Panc1 (cell line): ENCODE measurements at regions not wholly inside any gene's neighbourhood (a gene's known extent, or its start where the extent isn't known, plus 50 kb on each side); places are given as distances from the start of the nearest gene placed in this dataset.

Experiments
- ATAC-seq: fragments of 200-7000 bp; cut with Tn5 transposase; 2 replicates; pipeline ENCODE4 v1.9.1; 2020; ENCODE audit warnings: mild to moderate bottlenecking, moderate library complexity
- BruUV-seq: library from RNA; stranded (reverse); fragments of 400-500 nt; replicated peaks from 2 replicates; lab custom pipeline; 2021; lab: Mats Ljungman, UMichigan
- CTCF ChIA-PET: fragments of 300-600 bp; sonication (Branson Sonifier 250); formaldehyde crosslinking; loops from one replicate; lab custom pipeline; 2022; ENCODE audit warnings: antibody characterized with exemption; lab: Charles Lee
- POLR2A ChIA-PET: fragments of 300-600 bp; sonication (Branson Sonifier 250); formaldehyde crosslinking; loops from one replicate; lab custom pipeline; 2022; ENCODE audit warnings: antibody characterized with exemption; lab: Charles Lee
- DNase-seq: peaks from one replicate; pipeline ENCODE4 v3.0.0-alpha.2; 2010; ENCODE audit warnings: low read depth, low spot score
- H3K27ac ChIP-seq: 2 replicates; pipeline ENCODE4 v1.5.1; 2011; ENCODE audit warnings: mild to moderate bottlenecking, low read length, inconsistent platforms
- H3K27me3 ChIP-seq: fragments of 200-500 bp; sonication (Bioruptor generic); 2 replicates; pipeline ENCODE4 v1.6.0; 2014; ENCODE audit warnings: low read length, inconsistent platforms; ENCODE audit not compliant: control insufficient read depth, insufficient read depth
- H3K36me3 ChIP-seq: fragments of 200-500 bp; sonication (Bioruptor generic); 2 replicates; pipeline ENCODE4 v1.5.1; 2014; ENCODE audit warnings: inconsistent platforms, mild to moderate bottlenecking, low read length, moderate library complexity; ENCODE audit not compliant: control insufficient read depth, insufficient read depth
- H3K4me1 ChIP-seq: 2 replicates; pipeline ENCODE4 v1.5.1; 2011; ENCODE audit warnings: inconsistent platforms, mild to moderate bottlenecking, low read length, moderate library complexity; ENCODE audit not compliant: control insufficient read depth, insufficient read depth
- H3K4me3 ChIP-seq, 2 experiments: 2 replicates each; pipeline ENCODE4 v1.5.1; 2011 to 2012; ENCODE audit warnings: low read depth in 2 of 2, low read length in 2 of 2, mild to moderate bottlenecking in 2 of 2, inconsistent platforms in 1 of 2, moderate library complexity in 1 of 2
- H3K9me3 ChIP-seq: fragments of 200-500 bp; sonication (Bioruptor generic); 2 replicates; pipeline ENCODE4 v1.5.1; 2014; ENCODE audit warnings: low read depth, mild to moderate bottlenecking, inconsistent platforms, low read length, moderate library complexity; ENCODE audit not compliant: control insufficient read depth, insufficient read depth
- POLR2AphosphoS5 ChIP-seq: IDR thresholded peaks from 2 replicates; pipeline ENCODE4 v1.6.1; 2012; ENCODE audit warnings: mild to moderate bottlenecking, low read depth, low read length, moderate library complexity
- SIN3A ChIP-seq: IDR thresholded peaks from 2 replicates; pipeline ENCODE4 v1.6.1; 2012; ENCODE audit warnings: low read depth, mild to moderate bottlenecking, low read length, moderate library complexity, borderline replicate concordance; ENCODE audit not compliant: insufficient read depth
- TCF7L2 ChIP-seq: IDR thresholded peaks from 2 replicates; pipeline ENCODE4 v1.6.1; 2011; ENCODE audit warnings: mild to moderate bottlenecking, low read depth, low read length, inconsistent platforms
- in situ Hi-C: cut with HindIII; loops from 2 replicates; pipeline ENCODE4 v1.10.0; 2016; ENCODE audit warnings: low sequenced_read_pairs, low pct_unique_long_range_greater_than_20kb
- intact Hi-C: fragments of 100-400 bp; cut with micrococcal nuclease; formaldehyde crosslinking; loops from one replicate; pipeline ENCODE4 v1.10.0; 2022; ENCODE audit not compliant: unreplicated experiment
- TF ChIP-seq, protein P1 (sequence below), 2 experiments: IDR thresholded peaks; 2 replicates each; pipeline ENCODE4 v1.6.1; 2011 to 2012; ENCODE audit warnings: low read depth in 2 of 2, control low read depth in 1 of 2, low read length in 1 of 2, mild to moderate bottlenecking in 1 of 2, moderate library complexity in 1 of 2; ENCODE audit not compliant: insufficient read depth in 1 of 2
- TF ChIP-seq, protein P2 (sequence below): fragments of 450-650 bp; IDR thresholded peaks from 2 replicates; pipeline ENCODE4 v1.5.1; 2017; ENCODE audit warnings: mild to moderate bottlenecking

- Histone ChIP-seq H3K4me1 (no peaks in the 10 kb centered on the region), H3K36me3 (no peaks in the 10 kb centered on the region), H3K27ac (no peak overlapping the region), H3K9me3 (no peaks in the 10 kb centered on the region), H3K4me3 (no peak overlapping the region), H3K27me3 (no peaks in the 10 kb centered on the region; the same call in 1 of the 2 replicates)
- ChIA-PET CTCF (no interaction called here), POLR2A (no interaction called here)
- intact Hi-C loops (no loop called here), in situ Hi-C loops (no loop called here)
- TF ChIP-seq POLR2AphosphoS5 (no peak), SIN3A (no peak), TCF7L2 (no peak)
- TF ChIP-seq, protein P1, sequence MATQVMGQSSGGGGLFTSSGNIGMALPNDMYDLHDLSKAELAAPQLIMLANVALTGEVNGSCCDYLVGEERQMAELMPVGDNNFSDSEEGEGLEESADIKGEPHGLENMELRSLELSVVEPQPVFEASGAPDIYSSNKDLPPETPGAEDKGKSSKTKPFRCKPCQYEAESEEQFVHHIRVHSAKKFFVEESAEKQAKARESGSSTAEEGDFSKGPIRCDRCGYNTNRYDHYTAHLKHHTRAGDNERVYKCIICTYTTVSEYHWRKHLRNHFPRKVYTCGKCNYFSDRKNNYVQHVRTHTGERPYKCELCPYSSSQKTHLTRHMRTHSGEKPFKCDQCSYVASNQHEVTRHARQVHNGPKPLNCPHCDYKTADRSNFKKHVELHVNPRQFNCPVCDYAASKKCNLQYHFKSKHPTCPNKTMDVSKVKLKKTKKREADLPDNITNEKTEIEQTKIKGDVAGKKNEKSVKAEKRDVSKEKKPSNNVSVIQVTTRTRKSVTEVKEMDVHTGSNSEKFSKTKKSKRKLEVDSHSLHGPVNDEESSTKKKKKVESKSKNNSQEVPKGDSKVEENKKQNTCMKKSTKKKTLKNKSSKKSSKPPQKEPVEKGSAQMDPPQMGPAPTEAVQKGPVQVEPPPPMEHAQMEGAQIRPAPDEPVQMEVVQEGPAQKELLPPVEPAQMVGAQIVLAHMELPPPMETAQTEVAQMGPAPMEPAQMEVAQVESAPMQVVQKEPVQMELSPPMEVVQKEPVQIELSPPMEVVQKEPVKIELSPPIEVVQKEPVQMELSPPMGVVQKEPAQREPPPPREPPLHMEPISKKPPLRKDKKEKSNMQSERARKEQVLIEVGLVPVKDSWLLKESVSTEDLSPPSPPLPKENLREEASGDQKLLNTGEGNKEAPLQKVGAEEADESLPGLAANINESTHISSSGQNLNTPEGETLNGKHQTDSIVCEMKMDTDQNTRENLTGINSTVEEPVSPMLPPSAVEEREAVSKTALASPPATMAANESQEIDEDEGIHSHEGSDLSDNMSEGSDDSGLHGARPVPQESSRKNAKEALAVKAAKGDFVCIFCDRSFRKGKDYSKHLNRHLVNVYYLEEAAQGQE (IDR thresholded peaks at IDR 0.05; ENCODE audit: insufficient read depth in 1 of 2, low read depth in 2 of 2, low read length in 1 of 2): no peak
- TF ChIP-seq, protein P2, sequence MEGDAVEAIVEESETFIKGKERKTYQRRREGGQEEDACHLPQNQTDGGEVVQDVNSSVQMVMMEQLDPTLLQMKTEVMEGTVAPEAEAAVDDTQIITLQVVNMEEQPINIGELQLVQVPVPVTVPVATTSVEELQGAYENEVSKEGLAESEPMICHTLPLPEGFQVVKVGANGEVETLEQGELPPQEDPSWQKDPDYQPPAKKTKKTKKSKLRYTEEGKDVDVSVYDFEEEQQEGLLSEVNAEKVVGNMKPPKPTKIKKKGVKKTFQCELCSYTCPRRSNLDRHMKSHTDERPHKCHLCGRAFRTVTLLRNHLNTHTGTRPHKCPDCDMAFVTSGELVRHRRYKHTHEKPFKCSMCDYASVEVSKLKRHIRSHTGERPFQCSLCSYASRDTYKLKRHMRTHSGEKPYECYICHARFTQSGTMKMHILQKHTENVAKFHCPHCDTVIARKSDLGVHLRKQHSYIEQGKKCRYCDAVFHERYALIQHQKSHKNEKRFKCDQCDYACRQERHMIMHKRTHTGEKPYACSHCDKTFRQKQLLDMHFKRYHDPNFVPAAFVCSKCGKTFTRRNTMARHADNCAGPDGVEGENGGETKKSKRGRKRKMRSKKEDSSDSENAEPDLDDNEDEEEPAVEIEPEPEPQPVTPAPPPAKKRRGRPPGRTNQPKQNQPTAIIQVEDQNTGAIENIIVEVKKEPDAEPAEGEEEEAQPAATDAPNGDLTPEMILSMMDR: no peak
- DNase-seq: no peak
- ATAC-seq: no peak
- BruUV-seq: no TSS peak
Observed at GRCh38 chr19:31502536-31503170, 153.4 kb upstream of the TSHZ3 start.

DNA sequence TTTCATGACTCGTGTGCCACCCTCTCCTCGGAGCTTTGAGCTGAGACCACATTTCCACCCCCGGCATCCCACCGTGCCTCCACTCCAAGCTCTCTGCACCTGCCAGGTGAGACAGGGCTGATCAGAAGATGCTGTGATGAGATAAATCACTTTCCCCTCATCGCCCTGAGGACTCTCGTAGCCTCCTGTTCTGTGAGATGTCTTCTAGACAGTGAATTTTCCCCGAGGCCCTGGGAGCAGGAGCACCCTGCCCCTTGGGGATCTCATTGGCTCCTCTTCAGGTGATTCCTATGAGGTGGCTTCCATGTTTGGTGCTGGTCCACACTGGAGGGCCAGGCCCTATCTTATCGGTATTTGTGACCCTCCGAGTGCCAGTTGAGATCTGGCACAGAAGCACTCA is 154.0 kb upstream of the TSHZ3 start:
- no peak overlapping the region for H3K27ac ChIP-seq
- DNase-seq (no peak), ATAC-seq (no peak)
- no peak overlapping the region for H3K4me3 ChIP-seq
- TF ChIP-seq TCF7L2 (no peak), SIN3A (no peak), POLR2AphosphoS5 (no peak)
- TF ChIP-seq, protein P2: no peak
- TF ChIP-seq, protein P1 (IDR thresholded peaks at IDR 0.05; ENCODE audit: insufficient read depth in 1 of 2, low read depth in 2 of 2, low read length in 1 of 2): no peak
- intact Hi-C loops: no loop called here
- ChIA-PET CTCF (no interaction called here), POLR2A (no interaction called here)
- H3K4me1 ChIP-seq: no peaks in the 10 kb centered on the region
- BruUV-seq: no TSS peak
- H3K36me3 ChIP-seq: no peaks in the 10 kb centered on the region
- no peaks in the 10 kb centered on the region for H3K9me3 ChIP-seq
- H3K27me3 ChIP-seq: no peaks in the 10 kb centered on the region; the same call in none of the 2 replicates
- in situ Hi-C loops: no loop called here
